Vagina (tissue), 2 donors: ENCODE measurements at regions not wholly inside any gene's neighbourhood (a gene's known extent, or its start where the extent isn't known, plus 50 kb on each side); places are given as distances from the start of the nearest gene placed in this dataset.

Experiments
- DNase-seq, 2 donors: peaks; one replicate each; pipeline ENCODE4 v3.0.0-alpha.2; 2017; ENCODE audit errors: extremely low spot score in 2 of 2
- H3K27ac ChIP-seq: fragments of 200-600 bp; sonication (generic); one replicate; pipeline ENCODE4 v1.5.1; 2019
- H3K27me3 ChIP-seq: fragments of 200-600 bp; sonication (generic); one replicate; pipeline ENCODE4 v1.5.1; 2019
- H3K36me3 ChIP-seq, 2 donors: fragments of 200-600 bp; sonication (generic); one replicate each; pipeline ENCODE4 v1.5.1; 2017 to 2019
- H3K4me1 ChIP-seq: fragments of 200-600 bp; sonication (generic); one replicate; pipeline ENCODE4 v1.5.1; 2019
- H3K4me3 ChIP-seq, 2 donors: fragments of 200-600 bp; sonication (generic); 1 replicate in 1 of 2; 2 replicates in 1 of 2; pipeline ENCODE4 v1.5.1; 2016 to 2019
- H3K9me3 ChIP-seq: fragments of 200-600 bp; sonication (generic); one replicate; pipeline ENCODE4 v1.5.1; 2019
- POLR2A ChIP-seq, 2 donors: fragments of 450-650 bp; IDR thresholded peaks; one replicate each; pipeline ENCODE4 v1.6.1; 2017; ENCODE audit warnings: antibody characterized with exemption in 2 of 2, mild to moderate bottlenecking in 2 of 2, moderate library complexity in 2 of 2
- POLR2AphosphoS5 ChIP-seq, 2 donors: sonication (generic); formaldehyde crosslinking; IDR thresholded peaks; one replicate each; pipeline ENCODE4 v1.9.0; 2017; ENCODE audit warnings: antibody characterized with exemption in 2 of 2, mild to moderate bottlenecking in 2 of 2, low read depth in 1 of 2; ENCODE audit not compliant: insufficient read depth in 1 of 2
- intact Hi-C: fragments of 100-400 bp; cut with DNase I; formaldehyde crosslinking; loops from one replicate; pipeline ENCODE4 v1.15.1; 2023
- TF ChIP-seq, protein P1 (sequence below), 3 experiments: fragments of 450-650 bp in 2 of 3; fragments of 200-600 bp in 1 of 3; sonication (generic) in 1 of 3; IDR thresholded peaks; one replicate each; pipeline ENCODE4 v1.5.1; 2017 to 2019; ENCODE audit warnings: antibody characterized with exemption in 3 of 3, mild to moderate bottlenecking in 2 of 3, moderate library complexity in 2 of 3

DNA sequence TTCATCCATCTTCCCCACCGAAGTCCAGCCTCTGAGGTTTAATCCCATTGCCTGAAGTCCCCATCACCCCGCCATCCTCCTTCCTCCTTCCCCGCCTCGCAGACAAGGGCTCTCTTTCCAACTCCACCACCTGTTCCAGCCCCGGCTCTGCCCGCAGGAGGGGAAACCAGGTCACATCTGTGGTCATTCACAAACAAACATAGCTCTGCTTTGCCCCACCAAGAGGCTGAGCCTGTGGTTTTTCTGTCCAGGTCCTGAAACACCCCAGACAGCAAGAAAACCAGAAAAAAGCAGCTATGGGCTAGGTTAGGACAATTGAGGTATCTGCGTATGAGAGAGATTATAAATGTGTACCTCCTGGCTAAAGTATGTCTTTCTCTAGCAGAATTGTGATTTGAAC is 144.7 kb downstream of the GLI2 start:
- Histone ChIP-seq H3K36me3 (no peaks in the 10 kb centered on the region), H3K27ac (no peak overlapping the region), H3K27me3 (no peaks in the 10 kb centered on the region), H3K4me3 (no peak overlapping the region), H3K4me1 (peaks cover 15% of the 10 kb centered on the region), H3K9me3 (no peaks in the 10 kb centered on the region)
- DNase-seq = no peak
- intact Hi-C loops = no loop called here
- no peak for TF ChIP-seq POLR2AphosphoS5 (IDR thresholded peaks at IDR 0.05; ENCODE audit: insufficient read depth in 1 of 2, low read depth in 1 of 2)
- no peak for TF ChIP-seq POLR2A (IDR thresholded peaks at IDR 0.05)

DNA sequence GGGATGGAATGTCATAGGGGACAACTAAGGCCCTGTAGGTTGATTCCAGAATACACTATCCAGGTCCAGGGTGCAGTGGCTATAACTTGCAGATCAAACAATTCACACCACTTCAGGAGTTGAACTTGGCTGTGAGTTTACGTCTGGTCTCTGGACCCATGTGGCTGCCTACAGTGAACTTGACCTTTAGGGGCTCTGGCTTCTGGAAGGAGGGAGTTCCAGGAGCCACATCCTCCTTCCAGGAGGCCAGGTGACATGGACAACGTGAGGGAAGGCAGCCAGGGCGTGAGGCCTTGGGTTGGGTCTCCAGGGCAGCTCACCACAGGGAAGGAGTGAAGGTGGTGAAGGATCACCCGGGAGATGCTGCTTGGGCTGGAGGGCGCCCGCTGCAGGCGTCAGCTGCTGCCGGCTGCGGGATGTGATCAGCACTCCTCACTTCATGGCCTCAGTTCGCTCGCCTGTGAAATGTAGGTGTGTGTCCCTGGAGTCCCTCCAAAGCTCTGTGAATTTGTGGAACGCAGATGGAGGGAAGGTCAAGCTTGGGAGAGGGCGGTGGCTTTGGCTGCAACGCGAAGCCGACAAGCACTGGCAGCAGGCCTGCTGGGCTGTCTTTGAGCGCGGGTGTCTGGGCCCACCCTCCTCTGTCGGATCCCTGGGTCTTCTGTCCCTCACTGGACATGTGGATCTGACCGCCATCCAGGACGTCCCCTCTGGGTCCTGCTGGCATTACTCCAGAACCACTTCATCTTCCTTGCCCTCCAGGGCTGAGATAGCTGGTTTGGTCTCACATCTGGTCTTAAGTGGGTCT is 146.5 kb downstream of the GLI2 start:
- TF ChIP-seq, protein P1, sequence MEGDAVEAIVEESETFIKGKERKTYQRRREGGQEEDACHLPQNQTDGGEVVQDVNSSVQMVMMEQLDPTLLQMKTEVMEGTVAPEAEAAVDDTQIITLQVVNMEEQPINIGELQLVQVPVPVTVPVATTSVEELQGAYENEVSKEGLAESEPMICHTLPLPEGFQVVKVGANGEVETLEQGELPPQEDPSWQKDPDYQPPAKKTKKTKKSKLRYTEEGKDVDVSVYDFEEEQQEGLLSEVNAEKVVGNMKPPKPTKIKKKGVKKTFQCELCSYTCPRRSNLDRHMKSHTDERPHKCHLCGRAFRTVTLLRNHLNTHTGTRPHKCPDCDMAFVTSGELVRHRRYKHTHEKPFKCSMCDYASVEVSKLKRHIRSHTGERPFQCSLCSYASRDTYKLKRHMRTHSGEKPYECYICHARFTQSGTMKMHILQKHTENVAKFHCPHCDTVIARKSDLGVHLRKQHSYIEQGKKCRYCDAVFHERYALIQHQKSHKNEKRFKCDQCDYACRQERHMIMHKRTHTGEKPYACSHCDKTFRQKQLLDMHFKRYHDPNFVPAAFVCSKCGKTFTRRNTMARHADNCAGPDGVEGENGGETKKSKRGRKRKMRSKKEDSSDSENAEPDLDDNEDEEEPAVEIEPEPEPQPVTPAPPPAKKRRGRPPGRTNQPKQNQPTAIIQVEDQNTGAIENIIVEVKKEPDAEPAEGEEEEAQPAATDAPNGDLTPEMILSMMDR (IDR thresholded peaks at IDR 0.05) = no peak
- TF ChIP-seq POLR2AphosphoS5 (IDR thresholded peaks at IDR 0.05; ENCODE audit: insufficient read depth in 1 of 2, low read depth in 1 of 2) (no peak), POLR2A (IDR thresholded peaks at IDR 0.05) (no peak)
- Histone ChIP-seq H3K9me3 (no peaks in the 10 kb centered on the region), H3K27me3 (no peaks in the 10 kb centered on the region), H3K27ac (no peak overlapping the region), H3K4me3 (no peak overlapping the region), H3K4me1 (peaks cover 15% of the 10 kb centered on the region), H3K36me3 (no peaks in the 10 kb centered on the region)
- DNase-seq = no peak
- intact Hi-C loops = no loop called here

DNA sequence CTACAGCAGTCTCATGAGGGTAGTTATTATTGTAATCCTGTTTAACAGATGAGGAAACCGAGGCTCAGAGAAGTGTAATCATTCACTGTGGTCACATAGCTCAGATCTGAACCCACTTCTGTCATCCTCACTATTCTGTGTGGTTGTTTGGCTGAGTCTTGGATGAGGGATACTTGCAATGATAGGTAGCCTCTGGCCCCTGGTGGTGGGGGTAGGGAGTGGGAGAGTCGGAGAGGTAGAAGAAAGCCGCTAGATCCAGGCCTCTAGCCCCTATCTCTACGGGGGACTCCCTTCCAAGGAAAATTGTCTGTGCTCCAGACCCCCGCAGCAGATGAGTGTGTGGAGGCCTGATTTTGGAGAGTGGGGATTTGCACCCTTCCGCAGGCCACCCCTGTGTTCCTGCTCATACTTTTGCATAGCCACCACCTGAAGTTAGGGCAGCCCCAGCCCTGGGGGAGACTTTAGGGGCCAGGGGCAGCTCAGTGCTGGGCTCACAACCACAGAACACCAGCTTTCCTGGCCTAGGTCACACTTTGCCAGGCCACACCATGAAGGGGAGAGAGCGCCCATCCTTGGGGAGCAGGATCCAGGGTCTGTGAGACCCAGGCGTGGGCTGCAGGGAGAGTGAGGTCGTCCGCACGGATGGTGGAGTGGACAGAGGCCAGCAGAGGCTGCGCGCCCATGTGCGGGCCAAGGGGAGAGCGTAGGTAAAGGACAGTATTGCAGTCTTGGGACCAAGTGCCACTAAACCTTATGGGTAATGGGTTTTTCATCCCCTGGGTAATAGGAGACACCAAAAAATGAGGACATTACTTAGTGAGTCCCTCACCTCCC is 148.2 kb downstream of the GLI2 start:
- H3K36me3 ChIP-seq = no peaks in the 10 kb centered on the region
- H3K4me1 ChIP-seq = peaks cover 15% of the 10 kb centered on the region
- H3K27ac ChIP-seq = no peak overlapping the region
- intact Hi-C loops = no loop called here
- H3K9me3 ChIP-seq = no peaks in the 10 kb centered on the region
- H3K27me3 ChIP-seq = no peaks in the 10 kb centered on the region
- no peak overlapping the region for H3K4me3 ChIP-seq
- DNase-seq = no peak
- TF ChIP-seq POLR2AphosphoS5 (IDR thresholded peaks at IDR 0.05; ENCODE audit: insufficient read depth in 1 of 2, low read depth in 1 of 2) = no peak
- TF ChIP-seq, protein P1 (IDR thresholded peaks at IDR 0.05) = no peak
- no peak for TF ChIP-seq POLR2A (IDR thresholded peaks at IDR 0.05)

DNA sequence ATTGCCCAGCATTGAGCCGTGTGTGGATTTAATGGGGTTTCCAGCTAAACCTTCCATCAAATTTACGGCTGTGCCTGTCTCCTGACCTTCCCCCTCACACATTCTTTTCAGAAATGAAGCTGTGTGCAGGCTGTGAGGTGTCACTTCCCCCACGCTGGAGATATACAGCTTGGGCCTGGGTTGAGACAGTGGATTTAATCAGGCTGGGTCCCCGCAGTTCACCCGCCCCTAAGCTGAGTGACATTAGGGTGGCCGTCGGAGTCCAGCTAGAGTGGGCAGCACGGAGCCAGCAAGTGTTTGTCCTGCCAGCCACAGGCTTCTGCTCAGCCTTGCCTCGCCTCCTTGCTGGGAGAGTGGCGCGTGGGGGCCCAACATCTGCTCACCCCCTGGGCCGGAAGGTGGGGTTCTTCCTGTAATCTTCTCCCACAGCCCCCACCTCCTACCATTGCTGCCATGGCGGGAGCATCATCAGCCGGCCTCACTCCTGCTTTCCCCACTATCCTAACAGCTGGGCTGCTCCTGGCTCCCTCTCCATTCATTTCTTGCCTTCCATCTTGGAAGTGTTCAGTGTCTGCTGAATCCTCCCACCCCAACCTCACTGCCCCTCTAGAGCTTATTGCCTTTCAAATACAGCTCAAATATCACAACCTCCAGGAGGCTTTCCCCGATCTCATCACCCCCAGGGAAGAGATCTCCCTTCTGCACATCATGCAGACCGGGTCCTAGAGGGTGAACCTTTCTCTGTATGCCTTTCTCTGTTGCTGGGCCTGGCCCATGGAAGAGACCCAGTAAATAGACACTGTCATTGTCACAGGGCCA is 149.0 kb downstream of the GLI2 start:
- H3K4me1 ChIP-seq = peaks cover 13% of the 10 kb centered on the region
- H3K36me3 ChIP-seq = no peaks in the 10 kb centered on the region
- intact Hi-C loops = no loop called here
- TF ChIP-seq, protein P1 (IDR thresholded peaks at IDR 0.05) = no peak
- no peak for TF ChIP-seq POLR2A (IDR thresholded peaks at IDR 0.05)
- TF ChIP-seq POLR2AphosphoS5 (IDR thresholded peaks at IDR 0.05; ENCODE audit: insufficient read depth in 1 of 2, low read depth in 1 of 2) = no peak
- H3K27me3 ChIP-seq = no peaks in the 10 kb centered on the region
- H3K4me3 ChIP-seq = no peak overlapping the region
- DNase-seq = no peak
- no peak overlapping the region for H3K27ac ChIP-seq
- H3K9me3 ChIP-seq = no peaks in the 10 kb centered on the region

DNA sequence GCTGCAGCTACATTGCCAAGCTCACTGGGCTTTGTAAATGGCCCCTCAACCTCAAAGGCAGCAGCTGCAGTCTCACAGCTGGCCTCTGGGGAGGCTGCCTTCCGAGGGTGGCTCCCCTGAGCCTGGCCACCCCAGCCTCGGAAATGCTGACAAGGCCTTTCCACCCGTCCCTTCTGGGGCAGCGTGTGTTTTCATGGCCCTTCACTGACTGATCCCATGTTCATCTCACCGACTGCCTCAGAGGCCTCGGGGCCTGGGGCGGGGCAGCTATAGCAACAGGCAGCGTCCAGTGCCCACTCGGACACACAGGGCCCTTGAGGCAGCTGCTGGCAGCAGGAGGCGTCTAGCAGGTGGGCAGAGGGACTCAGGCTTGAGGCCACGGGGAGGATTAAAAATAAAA is 149.7 kb downstream of the GLI2 start:
- DNase-seq = no peak
- TF ChIP-seq POLR2AphosphoS5 (IDR thresholded peaks at IDR 0.05; ENCODE audit: insufficient read depth in 1 of 2, low read depth in 1 of 2) (no peak), POLR2A (IDR thresholded peaks at IDR 0.05) (no peak)
- TF ChIP-seq, protein P1 (IDR thresholded peaks at IDR 0.05) = no peak
- H3K27ac ChIP-seq = no peak overlapping the region
- peaks cover 9% of the 10 kb centered on the region for H3K4me1 ChIP-seq
- H3K27me3 ChIP-seq = no peaks in the 10 kb centered on the region
- intact Hi-C loops = no loop called here
- no peaks in the 10 kb centered on the region for H3K36me3 ChIP-seq
- no peak overlapping the region for H3K4me3 ChIP-seq
- H3K9me3 ChIP-seq = no peaks in the 10 kb centered on the region
